HUES64 (cell line): ENCODE measurements at regions not wholly inside any gene's neighbourhood (a gene's known extent, or its start where the extent isn't known, plus 50 kb on each side); places are given as distances from the start of the nearest gene placed in this dataset.
"Not testable (repeated sequence)": the region's sequence is repeated elsewhere in the genome, so short reads cannot be mapped to it uniquely, and the experiment has no call there.

Experiments used
- H3K27ac ChIP-seq: 2 replicates; pipeline ENCODE4 v1.7.0; 2013; ENCODE audit warnings: low read depth, low read length, inconsistent platforms
- H3K27me3 ChIP-seq: 2 replicates; pipeline ENCODE4 v1.6.1; 2013; ENCODE audit warnings: mild to moderate bottlenecking, low read length; ENCODE audit not compliant: insufficient read depth
- H3K36me3 ChIP-seq: 2 replicates; pipeline ENCODE4 v1.6.1; 2013; ENCODE audit warnings: mild to moderate bottlenecking, low read length; ENCODE audit not compliant: insufficient read depth
- H3K4me1 ChIP-seq: 2 replicates; pipeline ENCODE4 v1.6.1; 2013; ENCODE audit warnings: mild to moderate bottlenecking, low read length, moderate library complexity; ENCODE audit not compliant: insufficient read depth
- H3K4me3 ChIP-seq: 2 replicates; pipeline ENCODE4 v1.5.1; 2013; ENCODE audit warnings: mild to moderate bottlenecking, low read length, moderate library complexity
- H3K9ac ChIP-seq: 2 replicates; pipeline ENCODE4 v1.6.1; 2013; ENCODE audit warnings: mild to moderate bottlenecking, low read depth, low read length
- H3K9me3 ChIP-seq: 2 replicates; pipeline ENCODE4 v1.6.1; 2013; ENCODE audit warnings: low read depth, low read length; ENCODE audit not compliant: insufficient read depth
- WGBS: fragments of 150-250, 120-280 bp; methylation state at CpG from one replicate; pipeline ENCODE4 v1.1.7; 2013; ENCODE audit warnings: missing lambda C conversion rate; 5-methylcytosine and 5-hydroxymethylcytosine counted together

DNA sequence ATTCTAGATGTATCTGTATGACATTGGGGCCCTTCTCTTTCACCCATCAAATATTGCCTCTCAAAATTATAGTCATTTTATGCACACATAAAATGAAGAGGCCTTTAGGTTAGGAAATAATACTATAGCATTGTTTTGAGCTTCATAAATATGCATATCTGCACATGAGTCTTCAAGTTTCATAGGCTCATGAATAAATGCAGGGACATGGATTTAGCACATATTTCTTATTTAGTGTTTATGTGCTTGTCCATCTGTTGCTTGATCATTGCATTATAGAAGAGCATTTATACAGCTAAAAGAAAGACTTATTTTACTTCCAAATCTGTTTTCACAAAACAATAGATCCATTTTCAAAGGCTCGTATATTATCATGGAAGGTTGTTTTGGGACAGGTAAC is 455.8 kb downstream of the EPM2A start:
- no peaks in the 10 kb centered on the region for H3K27me3 ChIP-seq
- no peak overlapping the region for H3K4me3 ChIP-seq
- WGBS = 100% methylated on average over 1 of the region's 1 CpG
- H3K36me3 ChIP-seq = no peaks in the 10 kb centered on the region
- no peak overlapping the region for H3K9ac ChIP-seq
- no peaks in the 10 kb centered on the region for H3K9me3 ChIP-seq
- H3K27ac ChIP-seq = no peak overlapping the region
- H3K4me1 ChIP-seq = no peaks in the 10 kb centered on the region

GRCh38 chr6:145279993-145280392 is 455.3 kb downstream of the EPM2A start:
- Histone ChIP-seq H3K9ac (no peak overlapping the region), H3K9me3 (no peaks in the 10 kb centered on the region), H3K27me3 (no peaks in the 10 kb centered on the region), H3K4me1 (no peaks in the 10 kb centered on the region), H3K36me3 (no peaks in the 10 kb centered on the region), H3K27ac (no peak overlapping the region), H3K4me3 (no peak overlapping the region)
- 94% methylated on average over 1 of the region's 2 CpGs for WGBS

DNA sequence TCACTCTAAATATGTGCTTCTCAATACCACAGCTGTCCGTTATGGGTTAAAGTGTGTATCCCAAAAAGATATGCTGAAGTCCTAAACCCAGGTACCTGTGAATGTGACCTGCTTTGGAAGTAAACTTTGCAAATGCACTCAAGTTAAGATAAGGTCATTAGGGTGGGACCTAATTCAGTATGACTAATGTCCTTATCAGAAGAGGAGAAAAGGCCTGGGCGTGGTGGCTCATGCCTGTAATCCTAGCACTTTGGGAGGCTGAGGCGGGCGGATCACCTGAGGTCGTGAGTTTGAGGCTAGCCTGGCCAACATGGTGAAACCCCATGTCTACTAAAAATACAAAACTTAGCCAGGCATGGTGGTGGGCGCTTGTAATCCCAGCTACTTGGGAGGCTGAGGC is 452.1 kb downstream of the EPM2A start:
- WGBS = 89% methylated on average over 6 of the region's 6 CpGs

DNA sequence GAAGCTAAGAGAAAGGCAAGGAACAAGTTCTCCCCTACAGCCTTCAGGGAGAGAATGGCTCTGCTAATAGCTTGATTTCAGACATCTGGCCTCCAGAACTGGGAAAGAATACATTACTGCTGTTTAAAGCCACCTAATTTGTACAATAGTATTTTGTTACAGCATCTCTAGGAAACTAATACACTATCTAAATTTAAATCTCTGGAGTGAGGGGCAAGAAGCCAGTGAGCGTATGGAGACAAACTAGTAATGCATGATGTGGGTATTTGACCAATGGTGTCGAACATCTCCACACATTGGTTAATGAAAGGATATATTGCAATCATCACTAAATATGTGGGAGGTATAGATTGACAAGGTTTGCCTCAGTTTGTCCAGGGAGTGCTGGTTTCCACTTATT is 451.5 kb downstream of the EPM2A start:
- Histone ChIP-seq H3K4me1 (no peaks in the 10 kb centered on the region), H3K4me3 (no peak overlapping the region), H3K9me3 (no peaks in the 10 kb centered on the region), H3K36me3 (no peaks in the 10 kb centered on the region), H3K9ac (no peak overlapping the region), H3K27me3 (no peaks in the 10 kb centered on the region), H3K27ac (no peak overlapping the region)
- WGBS = no CpG with 5 or more reads among the region's 2 CpGs

More for the DNA sequence above, 452.1 kb downstream of the EPM2A start:
- not testable (repeated sequence) for H3K4me3 ChIP-seq, H3K4me1 ChIP-seq, H3K9me3 ChIP-seq, H3K36me3 ChIP-seq, H3K27me3 ChIP-seq, H3K27ac ChIP-seq, H3K9ac ChIP-seq

DNA sequence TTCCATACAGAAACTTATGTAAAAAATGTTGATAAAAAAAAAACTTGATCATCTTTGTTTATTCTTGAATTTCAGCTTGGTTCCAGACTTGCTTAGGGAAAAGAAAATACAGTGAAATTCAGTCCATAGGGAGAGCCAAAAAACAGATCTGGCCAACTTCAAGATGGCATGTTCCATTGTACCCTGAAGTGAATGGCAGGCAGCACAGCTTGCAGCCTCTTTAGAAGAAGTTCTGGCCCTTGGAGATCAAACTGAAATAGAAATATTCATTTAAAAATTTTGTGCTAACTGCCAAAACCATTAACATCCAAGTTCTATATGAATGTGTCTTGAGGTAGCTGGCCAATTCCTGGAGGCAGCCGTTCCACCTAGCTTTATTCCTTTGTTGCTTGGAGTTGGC is 448.4 kb downstream of the EPM2A start:
- WGBS = 84% methylated on average over 1 of the region's 1 CpG
- H3K4me1 ChIP-seq = no peaks in the 10 kb centered on the region

DNA sequence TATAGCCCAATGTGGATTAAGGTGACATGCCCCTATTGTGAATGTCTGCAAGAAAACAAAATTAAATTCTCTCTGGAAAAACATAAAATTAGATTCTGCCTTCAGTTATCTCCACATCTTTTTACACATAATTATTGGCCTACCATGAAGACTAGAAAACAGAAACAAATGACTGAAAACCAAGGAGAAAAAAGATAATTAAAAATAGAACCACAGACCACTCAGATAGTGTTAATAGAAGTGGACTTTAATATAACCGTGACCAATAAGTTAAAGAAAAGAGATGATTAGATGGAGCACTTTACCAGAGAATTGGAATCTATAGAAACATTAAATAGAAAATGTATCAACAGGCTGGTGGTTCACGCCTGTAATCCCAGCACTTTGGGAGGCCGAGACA is 445.7 kb downstream of the EPM2A start:
- H3K9ac ChIP-seq = no peak overlapping the region
- H3K27me3 ChIP-seq = no peaks in the 10 kb centered on the region
- no peaks in the 10 kb centered on the region for H3K9me3 ChIP-seq
- 98% methylated on average over 3 of the region's 3 CpGs for WGBS
- H3K4me1 ChIP-seq = no peaks in the 10 kb centered on the region
- H3K27ac ChIP-seq = no peak overlapping the region
- no peaks in the 10 kb centered on the region for H3K36me3 ChIP-seq
- H3K4me3 ChIP-seq = no peak overlapping the region

More for the DNA sequence above, 448.4 kb downstream of the EPM2A start:
- H3K9ac ChIP-seq = no peak overlapping the region
- no peaks in the 10 kb centered on the region for H3K27me3 ChIP-seq
- no peaks in the 10 kb centered on the region for H3K9me3 ChIP-seq
- H3K36me3 ChIP-seq = no peaks in the 10 kb centered on the region
- H3K4me3 ChIP-seq = no peak overlapping the region
- H3K27ac ChIP-seq = no peak overlapping the region

DNA sequence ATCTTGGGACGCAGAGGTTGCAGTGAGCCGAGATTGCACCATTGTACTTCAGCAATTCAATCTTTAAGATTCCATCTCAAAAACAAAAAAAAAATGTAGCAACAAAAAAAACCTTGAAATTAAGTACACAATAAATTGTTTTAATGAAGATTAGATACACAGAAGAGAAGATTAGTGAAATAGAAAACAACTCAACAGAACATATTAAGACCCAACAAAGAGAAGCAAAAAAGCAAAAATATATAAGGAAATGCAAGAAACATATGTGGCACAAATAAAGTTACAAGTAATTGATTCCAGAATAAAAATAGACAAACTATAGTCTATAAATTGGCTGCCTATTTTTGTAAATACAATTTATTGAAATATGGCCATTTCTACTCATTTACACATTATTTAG is 445.2 kb downstream of the EPM2A start:
- Histone ChIP-seq H3K4me1 (no peaks in the 10 kb centered on the region), H3K27me3 (no peaks in the 10 kb centered on the region), H3K27ac (no peak overlapping the region), H3K9ac (no peak overlapping the region), H3K36me3 (no peaks in the 10 kb centered on the region), H3K9me3 (no peaks in the 10 kb centered on the region), H3K4me3 (no peak overlapping the region)
- WGBS = 95% methylated on average over 2 of the region's 2 CpGs

DNA sequence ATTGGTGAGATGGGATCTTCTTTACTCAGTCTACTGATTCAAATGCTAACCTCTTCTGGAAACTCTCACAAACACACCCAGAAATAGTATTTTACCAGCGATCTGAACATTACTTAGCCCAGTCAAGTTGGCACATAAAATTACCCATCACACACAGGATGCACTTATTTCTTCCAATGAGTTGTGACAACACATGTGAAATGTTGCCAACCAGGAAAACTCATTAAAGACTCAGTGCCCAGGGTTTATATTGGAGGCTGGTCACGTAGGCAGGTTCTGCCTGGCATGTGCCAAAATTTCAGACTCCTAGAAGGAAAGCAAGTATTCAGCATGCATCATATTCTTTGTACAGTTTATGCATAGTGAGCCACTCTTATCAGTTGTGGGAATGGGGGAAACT is 443.3 kb downstream of the EPM2A start:
- Histone ChIP-seq H3K36me3 (no peaks in the 10 kb centered on the region), H3K27ac (no peak overlapping the region), H3K27me3 (no peaks in the 10 kb centered on the region), H3K4me3 (no peak overlapping the region), H3K9me3 (no peaks in the 10 kb centered on the region), H3K4me1 (no peaks in the 10 kb centered on the region), H3K9ac (no peak overlapping the region)
- WGBS = 92% methylated on average over 2 of the region's 2 CpGs

DNA sequence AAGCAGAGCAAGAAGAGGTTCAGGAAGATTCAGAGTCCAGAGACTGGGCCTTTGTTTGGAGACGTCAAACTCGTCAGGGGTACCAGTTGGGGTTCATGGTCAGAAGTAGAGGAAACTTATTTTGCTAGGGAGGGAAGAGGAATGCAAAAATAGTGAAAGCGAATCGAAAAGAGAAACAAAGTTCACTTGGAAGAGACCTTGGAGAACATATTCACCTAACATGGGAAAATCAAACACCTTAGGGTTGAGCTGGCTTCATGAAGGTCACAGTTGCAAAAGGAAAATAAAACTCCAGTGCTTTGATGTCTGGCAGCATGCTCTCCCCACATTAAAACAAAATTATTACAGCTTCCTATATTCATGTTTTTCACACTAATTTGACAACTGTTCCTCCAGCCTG is 440.4 kb downstream of the EPM2A start:
- no peak overlapping the region for H3K27ac ChIP-seq
- H3K9me3 ChIP-seq = no peaks in the 10 kb centered on the region
- no peaks in the 10 kb centered on the region for H3K4me1 ChIP-seq
- WGBS = 93% methylated on average over 4 of the region's 4 CpGs
- H3K4me3 ChIP-seq = no peak overlapping the region
- H3K27me3 ChIP-seq = no peaks in the 10 kb centered on the region
- no peak overlapping the region for H3K9ac ChIP-seq
- no peaks in the 10 kb centered on the region for H3K36me3 ChIP-seq

DNA sequence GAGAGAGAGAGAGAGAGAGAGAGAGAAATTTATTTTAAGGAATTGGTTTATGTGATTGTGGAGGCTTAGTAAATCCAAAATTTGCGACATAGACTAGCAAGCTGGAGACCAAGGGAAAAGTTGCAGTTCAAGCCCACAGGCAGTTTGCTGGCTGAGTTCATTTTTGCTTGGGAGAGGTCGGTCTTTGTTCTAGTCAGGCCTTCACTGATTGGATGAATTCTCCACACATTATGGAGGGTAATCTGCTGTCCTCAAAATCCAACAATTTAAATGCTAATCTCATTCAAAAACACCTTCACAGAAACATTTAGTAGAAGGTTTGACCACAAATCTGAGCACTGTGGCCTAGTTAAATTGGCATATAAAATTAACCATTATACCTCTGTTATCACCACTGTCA is 439.6 kb downstream of the EPM2A start:
- H3K27ac ChIP-seq = no peak overlapping the region
- H3K9me3 ChIP-seq = no peaks in the 10 kb centered on the region
- H3K4me1 ChIP-seq = no peaks in the 10 kb centered on the region
- WGBS = 90% methylated on average over 2 of the region's 2 CpGs
- no peaks in the 10 kb centered on the region for H3K36me3 ChIP-seq
- no peak overlapping the region for H3K4me3 ChIP-seq
- H3K27me3 ChIP-seq = no peaks in the 10 kb centered on the region
- no peak overlapping the region for H3K9ac ChIP-seq

- Histone ChIP-seq H3K9me3 (no peaks in the 10 kb centered on the region), H3K4me1 (no peaks in the 10 kb centered on the region), H3K27me3 (no peaks in the 10 kb centered on the region), H3K9ac (no peak overlapping the region), H3K36me3 (no peaks in the 10 kb centered on the region), H3K27ac (no peak overlapping the region), H3K4me3 (no peak overlapping the region)
- WGBS = no CpG with 5 or more reads among the region's 1 CpG
Observed at GRCh38 chr6:145305670-145306069, 429.6 kb downstream of the EPM2A start.

DNA sequence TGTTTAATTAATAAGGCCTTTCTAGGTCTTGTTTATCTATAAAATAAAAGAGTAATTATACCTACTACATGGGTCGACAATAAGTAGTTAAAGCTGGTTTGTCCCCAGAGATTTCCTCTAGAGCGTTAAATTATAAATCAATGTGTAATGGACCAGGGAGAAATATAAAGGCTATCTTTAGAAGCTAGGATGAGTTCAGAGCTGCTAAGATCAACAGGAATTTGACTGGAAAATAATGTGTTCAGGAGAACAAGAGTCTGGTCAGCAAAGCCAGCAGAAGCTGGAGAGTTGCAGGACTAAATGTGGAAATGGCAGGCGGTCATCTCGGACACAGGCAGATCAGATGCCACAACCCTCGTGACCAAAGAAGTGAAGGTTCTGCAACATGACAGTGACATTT is 428.8 kb downstream of the EPM2A start:
- no peaks in the 10 kb centered on the region for H3K36me3 ChIP-seq
- 93% methylated on average over 5 of the region's 5 CpGs for WGBS
- H3K27ac ChIP-seq = no peak overlapping the region
- no peaks in the 10 kb centered on the region for H3K4me1 ChIP-seq
- H3K27me3 ChIP-seq = no peaks in the 10 kb centered on the region
- H3K9me3 ChIP-seq = no peaks in the 10 kb centered on the region
- H3K4me3 ChIP-seq = no peak overlapping the region
- H3K9ac ChIP-seq = no peak overlapping the region
